PC-3 (cell line): ENCODE measurements at regions not wholly inside any gene's neighbourhood (a gene's known extent, or its start where the extent isn't known, plus 50 kb on each side); places are given as distances from the start of the nearest gene placed in this dataset.

ENCODE experiments used
- ATAC-seq: fragments of 200-7000 bp; cut with Tn5 transposase; 2 replicates; pipeline ENCODE4 v1.9.1; 2020; ENCODE audit warnings: mild to moderate bottlenecking, moderate library complexity
- BruUV-seq: library from RNA; stranded (reverse); fragments of 400-500 nt; replicated peaks from 2 replicates; lab custom pipeline; 2021; lab: Mats Ljungman, UMichigan
- CTCF ChIA-PET: fragments of 300-600 bp; sonication (Branson Sonifier 250); formaldehyde crosslinking; loops from one replicate; lab custom pipeline; 2022; ENCODE audit warnings: antibody characterized with exemption; lab: Charles Lee
- POLR2A ChIA-PET: fragments of 300-600 bp; sonication (Branson Sonifier 250); formaldehyde crosslinking; loops from one replicate; lab custom pipeline; 2022; ENCODE audit warnings: antibody characterized with exemption; ENCODE audit not compliant: unreplicated experiment; lab: Charles Lee
- DNase-seq: peaks from one replicate; pipeline ENCODE4 v3.0.0-alpha.2; 2015
- H2AFZ ChIP-seq: fragments of 300-600 bp; sonication (generic); 2 replicates; pipeline ENCODE4 v1.6.0; 2016; ENCODE audit warnings: antibody characterized with exemption, low read length
- H3F3A ChIP-seq: fragments of 300-600 bp; sonication (generic); one replicate; pipeline ENCODE4 v1.6.0; 2017; ENCODE audit warnings: antibody characterized with exemption, low read length, control low read depth, mild to moderate bottlenecking; ENCODE audit not compliant: unreplicated experiment
- H3K27ac ChIP-seq: fragments of 300-600 bp; sonication (generic); 2 replicates; pipeline ENCODE4 v1.5.1; 2016; ENCODE audit warnings: mild to moderate bottlenecking, low read length
- H3K27me3 ChIP-seq: fragments of 300-600 bp; sonication (generic); 2 replicates; pipeline ENCODE4 v1.6.1; 2016; ENCODE audit warnings: low read length, mixed read lengths
- H3K36me3 ChIP-seq: fragments of 300-600 bp; sonication (generic); 2 replicates; pipeline ENCODE4 v1.6.1; 2016; ENCODE audit warnings: low read depth, mixed run types, low read length, mixed read lengths
- H3K4me1 ChIP-seq: fragments of 300-600 bp; sonication (generic); 2 replicates; pipeline ENCODE4 v1.5.1; 2016; ENCODE audit warnings: low read length; ENCODE audit not compliant: insufficient read depth
- H3K4me2 ChIP-seq: fragments of 300-600 bp; sonication (generic); 2 replicates; pipeline ENCODE4 v1.6.0; 2016; ENCODE audit warnings: low read length
- H3K4me3 ChIP-seq: fragments of 300-600 bp; sonication (generic); 2 replicates; pipeline ENCODE4 v1.5.1; 2016; ENCODE audit warnings: mild to moderate bottlenecking, low read length, mixed read lengths
- H3K79me2 ChIP-seq: fragments of 300-600 bp; sonication (generic); 2 replicates; pipeline ENCODE4 v1.6.1; 2017; ENCODE audit warnings: low read length, mixed read lengths
- H3K9ac ChIP-seq: fragments of 300-600 bp; sonication (generic); 2 replicates; pipeline ENCODE4 v1.6.0; 2016; ENCODE audit warnings: mild to moderate bottlenecking, low read length
- H3K9me2 ChIP-seq: fragments of 300-600 bp; sonication (generic); replicated peaks from 2 replicates; pipeline ENCODE4 v1.6.1; 2016; ENCODE audit warnings: mixed run types, low read length, mixed read lengths
- H3K9me3 ChIP-seq: fragments of 300-600 bp; sonication (generic); 2 replicates; pipeline ENCODE4 v1.6.1; 2016; ENCODE audit warnings: low read length, mixed read lengths
- H4K20me1 ChIP-seq: fragments of 300-600 bp; sonication (generic); 2 replicates; pipeline ENCODE4 v1.6.1; 2016; ENCODE audit warnings: low read length, mixed read lengths
- CTCF ChIP-seq: fragments of 300-600 bp; sonication (generic); conservative IDR thresholded peaks from 2 replicates; pipeline ENCODE4 v1.5.1; 2017; ENCODE audit warnings: antibody characterized with exemption, low read depth, mild to moderate bottlenecking, low read length
- EZH2 ChIP-seq: fragments of 300-600 bp; sonication (generic); IDR thresholded peaks from one replicate; pipeline ENCODE4 v1.6.1; 2017; ENCODE audit warnings: antibody characterized with exemption, mild to moderate bottlenecking, low read length; ENCODE audit not compliant: unreplicated experiment
- EZH2phosphoT487 ChIP-seq: fragments of 300-600 bp; sonication (generic); IDR thresholded peaks from 2 replicates; pipeline ENCODE4 v1.6.1; 2018; ENCODE audit warnings: mild to moderate bottlenecking, antibody characterized with exemption, low read length, borderline replicate concordance
- intact Hi-C: fragments of 100-400 bp; cut with micrococcal nuclease; formaldehyde crosslinking; loops from 2 replicates; pipeline ENCODE4 v1.9.0; 2023

DNA sequence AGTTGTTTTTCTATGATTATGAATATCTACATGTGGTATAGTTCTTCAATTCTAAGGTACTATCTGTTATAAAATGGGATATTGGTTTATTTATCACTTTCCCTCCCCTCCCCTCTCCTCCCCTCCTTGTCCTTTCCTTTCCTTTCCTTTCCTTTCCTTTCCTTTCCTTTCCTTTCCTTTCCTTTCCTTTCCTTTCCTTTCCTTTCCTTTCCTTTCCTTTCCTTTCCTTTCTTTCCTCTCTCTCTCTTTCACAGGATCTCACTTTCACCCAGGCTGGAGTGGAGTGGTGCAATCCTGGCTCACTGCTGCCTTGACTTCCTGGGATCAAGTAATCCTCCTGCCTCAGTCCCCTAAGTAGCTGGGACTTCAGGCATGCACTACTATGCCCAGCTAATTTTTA, 466.8 kb downstream of the DMAC1 start:
- DNase-seq (no peak), ATAC-seq (no peak)
- no peak overlapping the region for H3K4me3 ChIP-seq
- no peak overlapping the region for H2AFZ ChIP-seq
- H4K20me1 ChIP-seq, result no peaks in the 10 kb centered on the region
- no peaks in the 10 kb centered on the region for H3K9me3 ChIP-seq
- TF ChIP-seq EZH2phosphoT487 (no peak), EZH2 (no peak), CTCF (no peak)
- no peaks in the 10 kb centered on the region for H3F3A ChIP-seq
- ChIA-PET POLR2A (no interaction called here), CTCF (no interaction called here)
- H3K36me3 ChIP-seq, result no peaks in the 10 kb centered on the region
- H3K4me1 ChIP-seq, result no peaks in the 10 kb centered on the region
- no peak overlapping the region for H3K9ac ChIP-seq
- no peaks in the 10 kb centered on the region for H3K79me2 ChIP-seq
- H3K27me3 ChIP-seq, result no peaks in the 10 kb centered on the region
- no TSS peak for BruUV-seq
- intact Hi-C loops, result no loop called here
- no peak overlapping the region for H3K27ac ChIP-seq
- H3K4me2 ChIP-seq, result no peak overlapping the region
- no peaks in the 10 kb centered on the region for H3K9me2 ChIP-seq

DNA sequence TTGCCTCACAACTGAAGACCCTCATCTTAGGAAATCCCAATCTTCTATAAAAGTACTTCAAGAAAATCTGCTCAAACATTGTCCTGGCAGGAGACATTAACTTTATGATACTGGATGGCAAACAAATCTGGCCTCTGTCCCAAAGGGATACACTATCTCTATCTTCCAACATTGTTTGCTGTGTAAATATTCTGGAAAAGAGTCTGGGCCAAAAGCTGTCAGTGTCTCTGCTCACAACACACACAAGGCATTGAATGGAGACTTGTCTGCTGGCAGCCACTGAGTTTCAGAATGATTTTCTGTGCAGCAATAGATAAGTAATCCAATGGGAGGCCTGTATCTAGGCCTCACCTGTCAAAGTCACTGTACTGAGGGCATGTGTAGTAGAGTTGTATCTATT, 471.1 kb downstream of the DMAC1 start:
- Histone ChIP-seq H3K4me2 (no peak overlapping the region), H3F3A (no peaks in the 10 kb centered on the region), H2AFZ (no peak overlapping the region), H3K9me3 (no peaks in the 10 kb centered on the region), H3K27ac (no peak overlapping the region), H3K36me3 (no peaks in the 10 kb centered on the region), H3K4me1 (no peaks in the 10 kb centered on the region), H3K27me3 (no peaks in the 10 kb centered on the region), H3K9me2 (no peaks in the 10 kb centered on the region), H4K20me1 (no peaks in the 10 kb centered on the region), H3K79me2 (no peaks in the 10 kb centered on the region), H3K9ac (no peak overlapping the region), H3K4me3 (no peak overlapping the region)
- intact Hi-C loops, result no loop called here
- no peak for TF ChIP-seq EZH2phosphoT487
- TF ChIP-seq EZH2, result no peak
- DNase-seq (no peak), ATAC-seq (no peak)
- CTCF ChIA-PET, result no interaction called here
- POLR2A ChIA-PET, result no interaction called here
- no TSS peak for BruUV-seq

DNA sequence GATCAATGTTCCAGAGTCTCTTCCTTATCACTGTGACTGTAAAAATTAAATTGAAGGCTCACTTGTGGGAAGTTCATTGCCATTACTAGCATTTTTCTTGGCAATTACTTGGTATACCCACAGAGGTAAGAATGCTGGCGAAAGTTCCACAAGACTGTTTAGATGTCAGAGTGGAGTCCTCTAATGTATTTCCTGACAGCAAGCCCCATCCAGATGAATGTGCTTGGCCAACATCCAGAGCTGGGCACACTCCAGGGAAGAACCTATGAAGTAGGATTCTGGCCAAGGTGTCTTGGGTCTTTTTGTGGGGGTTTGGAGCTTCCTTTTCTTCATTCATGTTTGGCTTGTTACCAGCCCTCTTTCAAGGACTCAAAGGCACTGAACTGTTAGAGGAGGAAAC, 473.6 kb downstream of the DMAC1 start:
- Histone ChIP-seq H3K9me2 (no peaks in the 10 kb centered on the region), H4K20me1 (no peaks in the 10 kb centered on the region), H3K27ac (no peak overlapping the region), H3K36me3 (no peaks in the 10 kb centered on the region), H3K79me2 (no peaks in the 10 kb centered on the region), H2AFZ (no peak overlapping the region), H3K4me2 (no peak overlapping the region), H3K9ac (no peak overlapping the region), H3K4me3 (no peak overlapping the region), H3F3A (no peaks in the 10 kb centered on the region), H3K9me3 (no peaks in the 10 kb centered on the region), H3K27me3 (no peaks in the 10 kb centered on the region), H3K4me1 (no peaks in the 10 kb centered on the region)
- intact Hi-C loops, result no loop called here
- ATAC-seq (no peak), DNase-seq (no peak)
- BruUV-seq, result no TSS peak
- POLR2A ChIA-PET, result no interaction called here
- CTCF ChIA-PET, result no interaction called here
- TF ChIP-seq EZH2 (no peak), CTCF (no peak), EZH2phosphoT487 (no peak)
